ENCODE measurements at regions not wholly inside any gene's neighbourhood (a gene's known extent, or its start where the extent isn't known, plus 50 kb on each side); places are given as distances from the start of the nearest gene placed in this dataset.

- no peak overlapping the region for H2AFZ ChIP-seq (ENCODE audit: low read depth, low read length)
- intact Hi-C loops (cut with micrococcal nuclease) (no loop called here), in situ Hi-C loops (cut with MboI) (no loop called here)
- no peaks in the 10 kb centered on the region for H3K79me2 ChIP-seq (ENCODE audit: control insufficient read depth, insufficient read depth, low read length)
- no peak overlapping the region for H3K27ac ChIP-seq (ENCODE audit: extremely low read depth, low read depth, low read length)
- no peaks in the 10 kb centered on the region for H3K9me3 ChIP-seq (replicated peaks; ENCODE audit: control insufficient read depth, insufficient read depth, low read depth, low read length)
- H3K4me3 ChIP-seq, result no peak overlapping the region
- FAIRE-seq (no peak), DNase-seq (ENCODE audit: extremely low read depth in 1 of 4, low spot score in 3 of 4) (no peak), ATAC-seq (no peak)
- H3K9ac ChIP-seq (ENCODE audit: insufficient read depth in 1 of 2, low read depth in 2 of 2, low read length in 2 of 2), result no peak overlapping the region
- ChIA-PET CTCF (ENCODE audit: low intra/inter-chr PET ratio) (no interaction called here), POLR2A (no interaction called here)
- H3K4me2 ChIP-seq (ENCODE audit: insufficient read depth, low read length), result no peak overlapping the region
- 0% methylated on average over 7 of the region's 11 CpGs for WGBS (ENCODE audit: insufficient coverage, low coverage, missing lambda C conversion rate)
- H3K36me3 ChIP-seq (ENCODE audit: control insufficient read depth, insufficient read depth, low read length), result no peaks in the 10 kb centered on the region
- no TSS peak for BruUV-seq (replicated peaks)
- H3K4me1 ChIP-seq (replicated peaks in 1 of 2; ENCODE audit: control insufficient read depth in 2 of 2, insufficient read depth in 2 of 2, low read length in 2 of 2), result no peaks in the 10 kb centered on the region
- TF ChIP-seq TBP (optimal IDR thresholded peaks at IDR 0.05; ENCODE audit: low read depth, low read length), result no peak
- TF ChIP-seq ZNF124 (CRISPR knock-in tag; IDR thresholded peaks at IDR 0.05), result no peak
- no peak for TF ChIP-seq MLX (CRISPR knock-in tag; conservative IDR thresholded peaks at IDR 0.05)
- TF ChIP-seq ZNF384 (IDR thresholded peaks at IDR 0.05; ENCODE audit: low read depth, low read length), result 0 out of 2 replicates have a peak, but pooled peaks have one; percentile 17
- no peak for TF ChIP-seq ZNF449 (CRISPR knock-in tag; IDR thresholded peaks at IDR 0.05)
- TF ChIP-seq PHF20 (IDR thresholded peaks at IDR 0.05; ENCODE audit: partially characterized antibody), result no peak
- no peak for TF ChIP-seq MYBL2 (IDR thresholded peaks at IDR 0.05; ENCODE audit: low read depth)
- TF ChIP-seq MYBL2 (CRISPR knock-in tag; IDR thresholded peaks at IDR 0.05; ENCODE audit: borderline replicate concordance), result no peak
- TF ChIP-seq RREB1 (CRISPR knock-in tag; IDR thresholded peaks at IDR 0.05), result no peak
- no peak for TF ChIP-seq ZNF445 (CRISPR knock-in tag; IDR thresholded peaks at IDR 0.05; ENCODE audit: low read depth)
- TF ChIP-seq FOSL1 (tag; conservative IDR thresholded peaks at IDR 0.05), result 0 out of 2 replicates have a peak, but pooled peaks have one; percentile 16
- H4K20me1 ChIP-seq (replicated peaks; ENCODE audit: control insufficient read depth, insufficient read depth, low read length), result no peaks in the 10 kb centered on the region
- no peaks in the 10 kb centered on the region; a peak in 1 of 5 replicates for H3K27me3 ChIP-seq (ENCODE audit: control insufficient read depth in 2 of 2, insufficient read depth in 2 of 2, low read length in 2 of 2)
- H3K9me1 ChIP-seq (ENCODE audit: control insufficient read depth, insufficient read depth, low read length), result no peaks in the 10 kb centered on the region
These were observed 96.0 kb downstream of the ACKR3 start for GRCh38 chr2:236665572-236666118.

All from K562 (cell line).